Stomach (tissue), 4 donors: ENCODE measurements at regions not wholly inside any gene's neighbourhood (a gene's known extent, or its start where the extent isn't known, plus 50 kb on each side); places are given as distances from the start of the nearest gene placed in this dataset.

Experiments
- EP300 ChIP-seq: sonication (generic); formaldehyde crosslinking; IDR thresholded peaks from one replicate; pipeline ENCODE4 v1.6.1; 2017; ENCODE audit warnings: antibody characterized with exemption
- POLR2A ChIP-seq, 4 donors: fragments of 450-650 bp; IDR thresholded peaks; one replicate each; pipeline ENCODE4 v1.6.1; 2016; ENCODE audit warnings: antibody characterized with exemption in 4 of 4, control low read depth in 2 of 4, mild to moderate bottlenecking in 1 of 4, moderate library complexity in 1 of 4
- TF ChIP-seq, protein P1 (sequence below), 7 experiments: fragments of 450-650 bp in 4 of 7; fragments of 200-600 bp in 3 of 7; sonication (generic) in 3 of 7; IDR thresholded peaks; one replicate each; pipeline ENCODE4 v1.5.1; 2016 to 2019; ENCODE audit warnings: antibody characterized with exemption in 7 of 7, control low read depth in 2 of 7, mild to moderate bottlenecking in 1 of 7

DNA sequence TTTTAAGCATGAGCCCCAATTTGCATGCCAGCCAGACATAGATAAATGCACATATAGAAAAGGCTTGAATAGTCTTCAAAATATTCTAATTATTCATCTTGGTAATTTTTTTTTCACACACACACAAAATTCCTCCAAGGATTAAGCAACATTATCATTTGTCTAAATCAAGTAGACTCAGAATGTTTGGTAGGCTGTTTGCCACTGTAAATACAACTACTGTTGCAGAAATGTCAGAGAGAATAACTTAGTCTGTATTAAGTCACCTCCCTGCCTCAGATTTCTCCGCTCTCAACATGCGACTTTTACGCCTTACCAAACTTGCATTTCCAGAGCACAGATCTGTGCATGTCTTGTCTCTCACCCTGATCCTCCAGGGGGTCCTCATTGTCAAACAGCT, 265.6 kb upstream of the C9orf72 start:
- TF ChIP-seq EP300 (no peak), POLR2A (IDR thresholded peaks at IDR 0.05) (no peak)
- TF ChIP-seq, protein P1, sequence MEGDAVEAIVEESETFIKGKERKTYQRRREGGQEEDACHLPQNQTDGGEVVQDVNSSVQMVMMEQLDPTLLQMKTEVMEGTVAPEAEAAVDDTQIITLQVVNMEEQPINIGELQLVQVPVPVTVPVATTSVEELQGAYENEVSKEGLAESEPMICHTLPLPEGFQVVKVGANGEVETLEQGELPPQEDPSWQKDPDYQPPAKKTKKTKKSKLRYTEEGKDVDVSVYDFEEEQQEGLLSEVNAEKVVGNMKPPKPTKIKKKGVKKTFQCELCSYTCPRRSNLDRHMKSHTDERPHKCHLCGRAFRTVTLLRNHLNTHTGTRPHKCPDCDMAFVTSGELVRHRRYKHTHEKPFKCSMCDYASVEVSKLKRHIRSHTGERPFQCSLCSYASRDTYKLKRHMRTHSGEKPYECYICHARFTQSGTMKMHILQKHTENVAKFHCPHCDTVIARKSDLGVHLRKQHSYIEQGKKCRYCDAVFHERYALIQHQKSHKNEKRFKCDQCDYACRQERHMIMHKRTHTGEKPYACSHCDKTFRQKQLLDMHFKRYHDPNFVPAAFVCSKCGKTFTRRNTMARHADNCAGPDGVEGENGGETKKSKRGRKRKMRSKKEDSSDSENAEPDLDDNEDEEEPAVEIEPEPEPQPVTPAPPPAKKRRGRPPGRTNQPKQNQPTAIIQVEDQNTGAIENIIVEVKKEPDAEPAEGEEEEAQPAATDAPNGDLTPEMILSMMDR (IDR thresholded peaks at IDR 0.05): no peak
